Glomerular visceral epithelial cell (primary cell): ENCODE measurements at regions not wholly inside any gene's neighbourhood (a gene's known extent, or its start where the extent isn't known, plus 50 kb on each side); places are given as distances from the start of the nearest gene placed in this dataset.

Source experiments
- DNase-seq: peaks from one replicate; pipeline ENCODE4 v3.0.0-alpha.2; 2016; ENCODE audit errors: extremely low spot score

GRCh38 chr18:42401131-42401673 is 446.2 kb downstream of the PIK3C3 start:
- no peak for DNase-seq

- no peak for DNase-seq
Measured at GRCh38 chr18:42404151-42404550, 449.1 kb downstream of the PIK3C3 start.

- DNase-seq: no peak
Measured at GRCh38 chr18:42409005-42409404, 454.0 kb downstream of the PIK3C3 start.

GRCh38 chr18:42412281-42412680 is 457.2 kb downstream of the PIK3C3 start:
- DNase-seq: peak; percentile 52

- peak; percentile 81 for DNase-seq
Measured at GRCh38 chr18:42412896-42413295, 457.9 kb downstream of the PIK3C3 start.

GRCh38 chr18:42413870-42414269 is 458.8 kb downstream of the PIK3C3 start:
- DNase-seq: peak; percentile 70

GRCh38 chr18:42414756-42415454 is 459.9 kb downstream of the PIK3C3 start:
- peak; percentile 91 for DNase-seq

GRCh38 chr18:42417189-42417588 is 462.2 kb downstream of the PIK3C3 start:
- DNase-seq: no peak

- no peak for DNase-seq
Measured at GRCh38 chr18:42418121-42418520, 463.1 kb downstream of the PIK3C3 start.

- no peak for DNase-seq
Measured at GRCh38 chr18:42425025-42425424, 470.0 kb downstream of the PIK3C3 start.

- DNase-seq: peak; percentile 25
Measured at GRCh38 chr18:42426496-42427015, 471.5 kb downstream of the PIK3C3 start.

- no peak for DNase-seq
Measured at GRCh38 chr18:42429196-42429595, 474.2 kb downstream of the PIK3C3 start.

- DNase-seq: no peak
Measured at GRCh38 chr18:42436222-42436765, 481.3 kb downstream of the PIK3C3 start.

- DNase-seq: no peak
Measured at GRCh38 chr18:42437001-42437400, 482.0 kb downstream of the PIK3C3 start.

- peak; percentile 82 for DNase-seq
Measured at GRCh38 chr18:42437646-42438045, 482.6 kb downstream of the PIK3C3 start.

- no peak for DNase-seq
Measured at GRCh38 chr18:42442656-42443055, 487.6 kb downstream of the PIK3C3 start.

GRCh38 chr18:42444349-42444748 is 489.3 kb downstream of the PIK3C3 start:
- DNase-seq: no peak

- DNase-seq: no peak
Measured at GRCh38 chr18:42445359-42445758, 490.3 kb downstream of the PIK3C3 start.

GRCh38 chr18:42446195-42446594 is 491.2 kb downstream of the PIK3C3 start:
- peak; percentile 92 for DNase-seq

- DNase-seq: no peak
Measured at GRCh38 chr18:42447688-42448087, 492.7 kb downstream of the PIK3C3 start.

- DNase-seq: no peak
Measured at GRCh38 chr18:42458226-42458625, 503.2 kb downstream of the PIK3C3 start.

GRCh38 chr18:42459873-42460272 is 504.8 kb downstream of the PIK3C3 start:
- DNase-seq: no peak

- no peak for DNase-seq
Measured at GRCh38 chr18:42471885-42472284, 516.9 kb downstream of the PIK3C3 start.
